ENCODE measurements at regions not wholly inside any gene's neighbourhood (a gene's known extent, or its start where the extent isn't known, plus 50 kb on each side); places are given as distances from the start of the nearest gene placed in this dataset.

GRCh38 chrX:20521222-20521621 lies 254.5 kb upstream of the RPS6KA3 start:
- TF ChIP-seq, protein P1, sequence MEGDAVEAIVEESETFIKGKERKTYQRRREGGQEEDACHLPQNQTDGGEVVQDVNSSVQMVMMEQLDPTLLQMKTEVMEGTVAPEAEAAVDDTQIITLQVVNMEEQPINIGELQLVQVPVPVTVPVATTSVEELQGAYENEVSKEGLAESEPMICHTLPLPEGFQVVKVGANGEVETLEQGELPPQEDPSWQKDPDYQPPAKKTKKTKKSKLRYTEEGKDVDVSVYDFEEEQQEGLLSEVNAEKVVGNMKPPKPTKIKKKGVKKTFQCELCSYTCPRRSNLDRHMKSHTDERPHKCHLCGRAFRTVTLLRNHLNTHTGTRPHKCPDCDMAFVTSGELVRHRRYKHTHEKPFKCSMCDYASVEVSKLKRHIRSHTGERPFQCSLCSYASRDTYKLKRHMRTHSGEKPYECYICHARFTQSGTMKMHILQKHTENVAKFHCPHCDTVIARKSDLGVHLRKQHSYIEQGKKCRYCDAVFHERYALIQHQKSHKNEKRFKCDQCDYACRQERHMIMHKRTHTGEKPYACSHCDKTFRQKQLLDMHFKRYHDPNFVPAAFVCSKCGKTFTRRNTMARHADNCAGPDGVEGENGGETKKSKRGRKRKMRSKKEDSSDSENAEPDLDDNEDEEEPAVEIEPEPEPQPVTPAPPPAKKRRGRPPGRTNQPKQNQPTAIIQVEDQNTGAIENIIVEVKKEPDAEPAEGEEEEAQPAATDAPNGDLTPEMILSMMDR (conservative IDR thresholded peaks at IDR 0.05) = no peak
- no peak for TF ChIP-seq ZFX (IDR thresholded peaks at IDR 0.05)
